Fibroblast of lung (primary cell): ENCODE measurements at regions not wholly inside any gene's neighbourhood (a gene's known extent, or its start where the extent isn't known, plus 50 kb on each side); places are given as distances from the start of the nearest gene placed in this dataset.

Experiments
- EZH2 ChIP-seq: IDR thresholded peaks from 2 replicates; pipeline ENCODE4 v1.5.1; 2012; ENCODE audit warnings: low read length, control low read depth, mild to moderate bottlenecking; ENCODE audit errors: missing control alignments
- TF ChIP-seq, protein P1 (sequence below), 2 donors: IDR thresholded peaks in 1 of 2; conservative IDR thresholded peaks in 1 of 2; 1 replicate in 1 of 2; 2 replicates in 1 of 2; pipeline ENCODE4 v1.5.1; 2011 to 2012; ENCODE audit warnings: low read length in 2 of 2, control low read depth in 1 of 2, inconsistent platforms in 1 of 2, low read depth in 1 of 2, mild to moderate bottlenecking in 1 of 2

DNA sequence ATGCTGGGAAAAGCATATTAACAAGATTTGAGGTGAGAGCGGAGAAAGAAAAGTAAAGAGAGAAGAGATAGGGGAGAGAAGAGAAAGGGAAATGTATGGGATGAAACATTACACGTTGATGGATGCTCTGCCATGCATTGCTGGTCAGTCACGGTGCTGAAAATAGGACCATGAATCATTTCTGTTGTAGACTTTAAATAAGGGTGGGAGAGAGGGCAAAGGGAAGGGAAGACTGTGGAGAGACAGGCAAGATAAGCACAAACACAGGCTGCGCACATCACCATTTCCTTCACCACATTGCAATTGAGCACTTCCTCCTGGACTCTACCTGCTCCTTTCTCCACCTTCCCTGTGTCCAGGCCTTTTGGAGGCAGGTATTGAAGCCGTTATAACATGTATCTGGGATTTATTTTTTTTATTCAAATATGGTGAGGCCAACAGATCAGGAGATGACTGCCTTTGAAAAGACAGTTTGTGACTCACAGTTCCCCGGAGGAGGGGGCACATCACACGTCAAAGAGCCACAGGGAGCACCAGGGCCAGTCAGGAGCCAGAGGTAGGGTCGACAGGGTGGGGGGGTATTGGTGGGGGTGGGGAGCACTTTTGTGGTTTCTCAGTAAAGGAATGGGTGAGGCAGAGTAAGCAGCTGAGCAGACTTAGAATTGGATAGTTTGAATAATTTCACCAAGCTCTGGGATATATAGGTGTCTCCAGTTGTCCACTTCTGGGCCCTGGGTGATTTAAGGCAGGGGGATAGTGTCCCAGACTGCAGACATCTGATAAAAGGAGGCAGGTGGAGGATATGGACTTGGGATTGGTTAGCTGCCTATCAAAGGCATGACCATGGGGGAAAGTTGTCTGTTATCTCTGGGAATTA lies 372.8 kb upstream of the ST6GAL2 start:
- TF ChIP-seq, protein P1, sequence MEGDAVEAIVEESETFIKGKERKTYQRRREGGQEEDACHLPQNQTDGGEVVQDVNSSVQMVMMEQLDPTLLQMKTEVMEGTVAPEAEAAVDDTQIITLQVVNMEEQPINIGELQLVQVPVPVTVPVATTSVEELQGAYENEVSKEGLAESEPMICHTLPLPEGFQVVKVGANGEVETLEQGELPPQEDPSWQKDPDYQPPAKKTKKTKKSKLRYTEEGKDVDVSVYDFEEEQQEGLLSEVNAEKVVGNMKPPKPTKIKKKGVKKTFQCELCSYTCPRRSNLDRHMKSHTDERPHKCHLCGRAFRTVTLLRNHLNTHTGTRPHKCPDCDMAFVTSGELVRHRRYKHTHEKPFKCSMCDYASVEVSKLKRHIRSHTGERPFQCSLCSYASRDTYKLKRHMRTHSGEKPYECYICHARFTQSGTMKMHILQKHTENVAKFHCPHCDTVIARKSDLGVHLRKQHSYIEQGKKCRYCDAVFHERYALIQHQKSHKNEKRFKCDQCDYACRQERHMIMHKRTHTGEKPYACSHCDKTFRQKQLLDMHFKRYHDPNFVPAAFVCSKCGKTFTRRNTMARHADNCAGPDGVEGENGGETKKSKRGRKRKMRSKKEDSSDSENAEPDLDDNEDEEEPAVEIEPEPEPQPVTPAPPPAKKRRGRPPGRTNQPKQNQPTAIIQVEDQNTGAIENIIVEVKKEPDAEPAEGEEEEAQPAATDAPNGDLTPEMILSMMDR (conservative IDR thresholded peaks at IDR 0.05 in 1 of 2, IDR thresholded peaks at IDR 0.05 in 1 of 2; ENCODE audit: low read depth in 1 of 2, low read length in 2 of 2): no peak
- no peak for TF ChIP-seq EZH2
